GM19468 (cell line): ENCODE measurements at regions not wholly inside any gene's neighbourhood (a gene's known extent, or its start where the extent isn't known, plus 50 kb on each side); places are given as distances from the start of the nearest gene placed in this dataset.
"Not testable (repeated sequence)": the region's sequence is repeated elsewhere in the genome, so short reads cannot be mapped to it uniquely, and the experiment has no call there.

Source experiments
- ATAC-seq: cut with Tn5 transposase; IDR thresholded peaks from one replicate; pipeline ENCODE4 v1.9.1; 2021; ENCODE audit warnings: mild to moderate bottlenecking, moderate library complexity, moderate number of reproducible peaks; ENCODE audit not compliant: unreplicated experiment; ENCODE audit errors: extremely low read depth

DNA sequence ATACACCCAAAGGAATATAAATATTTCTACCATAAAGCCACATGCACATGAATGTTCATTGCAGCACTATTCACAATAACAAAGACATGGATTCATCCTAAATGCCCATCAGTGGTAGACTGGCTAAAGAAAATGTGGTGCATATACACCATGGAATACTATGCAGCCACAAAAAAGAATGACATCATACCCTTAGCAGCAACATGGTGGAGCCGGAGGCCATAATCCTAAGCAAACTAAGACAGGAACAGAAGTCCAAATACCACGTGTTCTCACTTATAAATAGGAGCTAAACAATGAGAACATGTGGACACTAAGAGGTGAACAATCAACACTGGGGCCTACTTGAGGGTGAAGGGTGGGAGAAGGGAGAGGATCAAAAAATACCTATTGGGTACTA is 198.5 kb downstream of the BMP4 start:
- ATAC-seq, result no peak

DNA sequence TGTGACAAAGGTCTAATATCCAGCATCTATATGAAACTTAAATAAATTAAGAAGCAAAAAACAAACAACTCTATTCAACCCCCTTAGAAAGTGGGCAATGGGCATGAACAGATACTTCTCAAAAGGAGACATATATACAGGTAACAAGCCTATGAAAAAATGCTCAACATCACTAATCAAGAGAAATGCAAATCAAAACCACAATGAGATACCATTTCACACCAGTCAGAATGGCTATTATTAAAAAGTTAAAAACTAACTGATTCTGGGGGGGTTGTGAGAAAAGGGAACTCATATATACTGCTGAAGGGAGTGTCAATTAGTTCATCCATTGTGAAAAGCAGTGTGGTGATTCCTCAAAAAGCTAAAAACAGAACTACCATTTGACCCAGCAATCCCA is 198.9 kb downstream of the BMP4 start:
- ATAC-seq, result no peak

DNA sequence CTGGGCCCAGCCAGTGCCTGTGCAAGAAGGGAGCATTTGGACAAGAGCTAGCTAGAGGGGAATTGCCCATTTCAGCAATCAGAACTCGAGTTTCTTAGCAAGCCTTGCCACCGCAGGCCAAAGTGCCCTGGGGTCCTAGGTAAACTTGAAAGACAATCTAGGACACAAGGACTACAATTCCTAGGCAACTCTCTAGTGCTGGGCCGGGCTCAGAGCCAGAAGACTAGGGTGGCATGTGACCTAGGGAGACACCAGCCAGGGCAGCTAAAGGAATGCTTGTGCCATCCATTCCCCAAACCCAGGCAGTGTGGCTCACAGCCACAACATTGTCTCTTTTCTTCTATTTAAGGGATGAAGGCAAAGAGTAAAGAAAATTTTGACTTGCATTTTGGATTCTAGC is 205.0 kb downstream of the BMP4 start:
- ATAC-seq, result no peak

DNA sequence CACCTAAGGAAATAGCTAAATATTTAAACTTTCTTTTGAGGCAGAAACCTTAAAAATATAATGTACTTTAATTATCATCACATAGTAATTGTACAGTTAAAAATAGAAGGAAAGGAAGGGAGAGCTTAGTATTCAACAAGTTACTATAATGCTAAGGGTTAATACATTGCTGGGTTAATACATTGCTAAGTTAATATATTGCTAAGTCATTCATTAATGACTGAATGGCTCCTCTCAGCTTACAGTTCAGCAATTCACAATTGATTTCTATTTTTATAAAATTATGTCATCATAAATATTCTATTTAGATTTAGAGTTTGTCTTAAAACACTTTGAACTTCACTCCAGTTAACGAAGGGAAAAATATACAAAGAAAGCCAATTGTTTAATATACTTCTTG is 207.9 kb downstream of the BMP4 start:
- no peak for ATAC-seq

DNA sequence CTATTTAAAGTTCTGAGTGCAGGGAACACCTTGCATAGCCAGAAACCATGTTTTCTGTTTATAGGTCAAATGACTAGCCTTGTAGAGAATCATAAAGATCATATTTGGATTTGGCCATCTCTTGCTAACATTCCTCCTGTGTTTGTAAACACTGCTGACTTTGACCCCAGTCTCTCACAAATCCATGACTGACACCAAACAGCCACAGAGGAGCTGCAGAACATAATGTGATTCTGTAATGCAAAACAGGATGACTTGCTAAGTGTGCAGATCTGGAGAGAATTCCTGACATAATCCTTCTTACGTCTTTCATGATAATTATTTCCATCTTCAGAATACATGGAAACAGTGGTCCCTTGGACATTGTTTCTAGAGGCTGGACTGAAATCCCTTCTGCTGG is 211.8 kb downstream of the BMP4 start:
- no peak for ATAC-seq

DNA sequence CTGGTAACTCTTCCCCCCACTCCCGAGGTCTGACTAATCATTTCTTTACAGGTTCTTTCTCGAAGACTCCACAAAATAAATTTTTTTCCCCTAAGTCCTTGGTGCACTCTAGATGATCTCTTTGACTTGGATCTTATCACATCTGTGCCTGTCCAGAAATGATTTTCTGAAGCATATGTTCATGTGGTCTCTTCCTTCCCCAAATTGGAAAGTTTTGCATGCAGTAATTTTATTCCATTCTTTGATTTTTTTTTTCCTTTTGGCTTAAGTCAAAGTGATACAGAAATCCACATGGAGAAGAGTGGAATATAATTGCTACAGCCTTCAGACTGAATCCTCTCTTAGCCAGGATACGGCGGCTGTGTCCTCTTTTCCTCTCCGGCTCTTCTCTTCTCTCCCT is 213.3 kb downstream of the BMP4 start:
- no peak for ATAC-seq

DNA sequence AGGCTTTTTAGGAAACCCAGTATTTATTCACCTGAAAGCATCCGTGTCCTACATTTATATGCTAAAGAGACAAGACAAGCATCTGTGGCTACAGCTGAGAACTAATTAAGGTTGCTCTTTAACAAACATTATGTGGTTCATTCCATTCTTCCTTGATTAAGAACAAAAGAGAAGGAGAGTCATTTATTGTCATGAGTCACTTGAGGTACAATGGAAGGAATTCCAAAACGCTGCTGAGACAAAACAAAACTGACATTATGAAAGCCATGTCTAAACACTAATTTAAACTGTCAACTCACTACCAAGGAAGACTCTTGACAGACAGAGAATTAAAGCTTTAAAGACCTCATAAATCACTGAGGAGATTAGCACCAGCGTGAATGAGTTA is 214.4 kb downstream of the BMP4 start:
- ATAC-seq, result no peak

DNA sequence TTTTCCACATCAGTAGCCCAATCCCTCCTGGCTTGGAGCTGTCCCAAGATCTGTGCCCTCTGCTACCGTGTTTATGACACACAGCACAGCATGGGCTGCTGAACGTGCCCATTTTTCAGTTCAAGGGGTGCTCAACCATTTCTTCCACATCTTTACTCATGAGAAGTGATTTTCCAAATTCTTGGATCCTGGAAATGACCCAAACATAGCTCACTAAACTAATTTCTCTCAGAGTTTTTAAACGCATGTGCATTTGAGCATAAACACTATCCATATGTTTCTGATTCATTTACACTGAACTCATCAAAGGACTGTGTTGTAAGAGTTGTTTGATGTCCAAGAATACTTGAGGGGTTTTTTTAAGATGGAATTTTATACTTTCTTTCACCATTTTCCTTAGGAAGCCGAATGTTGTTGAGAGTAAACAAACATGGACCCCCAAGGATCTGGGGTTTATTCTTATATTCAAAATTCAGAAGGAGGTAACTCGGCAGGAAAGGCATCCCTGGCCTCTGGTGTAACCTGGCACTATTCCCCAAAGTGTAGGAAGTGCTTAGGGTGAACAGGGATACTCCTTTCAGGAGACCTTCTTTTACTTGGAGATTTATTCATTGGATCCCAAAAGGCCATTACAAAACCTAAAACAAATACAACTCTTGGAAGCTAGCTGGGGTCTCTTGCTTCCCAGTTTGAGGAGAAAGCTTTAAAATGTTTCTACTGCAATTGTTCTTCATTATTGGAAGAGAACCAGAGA is 215.0 kb downstream of the BMP4 start:
- ATAC-seq, result no peak

DNA sequence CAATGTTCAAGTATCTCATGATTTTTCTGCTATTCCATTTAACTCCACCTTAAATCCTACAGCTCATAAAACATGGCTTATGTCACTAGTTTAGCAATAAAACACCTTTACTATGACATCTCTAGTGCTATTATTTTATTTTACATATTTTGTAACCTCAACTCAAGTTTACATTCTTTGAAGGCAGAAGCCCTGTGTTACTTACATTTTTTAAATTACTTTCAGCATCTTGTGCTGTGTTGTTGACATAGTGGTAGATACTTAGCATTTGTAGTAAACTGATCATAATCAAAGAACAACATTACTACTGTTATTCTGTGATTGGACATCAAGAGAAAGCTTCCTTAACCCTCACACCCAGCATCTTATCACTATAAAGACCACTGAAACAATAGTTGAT is 216.1 kb downstream of the BMP4 start:
- ATAC-seq, result no peak

DNA sequence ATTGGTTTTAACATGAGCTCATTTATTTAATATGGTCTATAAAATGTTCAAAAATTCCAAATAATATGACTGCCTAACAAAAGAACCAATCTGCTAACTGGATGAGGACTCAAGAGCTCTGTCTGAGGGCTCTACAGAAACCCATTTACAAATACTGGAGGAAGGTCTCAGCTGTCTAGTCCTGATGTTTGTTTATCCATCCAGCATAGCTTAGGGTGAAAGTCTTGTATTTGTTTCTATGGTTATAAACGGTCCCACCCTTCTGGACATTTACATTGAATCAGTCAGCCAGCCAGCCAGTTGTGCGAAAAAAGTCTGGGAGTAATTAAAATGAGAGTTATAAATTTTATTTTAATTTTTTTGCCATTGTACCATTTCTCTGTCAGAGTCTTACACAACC is 220.7 kb downstream of the BMP4 start:
- no peak for ATAC-seq

DNA sequence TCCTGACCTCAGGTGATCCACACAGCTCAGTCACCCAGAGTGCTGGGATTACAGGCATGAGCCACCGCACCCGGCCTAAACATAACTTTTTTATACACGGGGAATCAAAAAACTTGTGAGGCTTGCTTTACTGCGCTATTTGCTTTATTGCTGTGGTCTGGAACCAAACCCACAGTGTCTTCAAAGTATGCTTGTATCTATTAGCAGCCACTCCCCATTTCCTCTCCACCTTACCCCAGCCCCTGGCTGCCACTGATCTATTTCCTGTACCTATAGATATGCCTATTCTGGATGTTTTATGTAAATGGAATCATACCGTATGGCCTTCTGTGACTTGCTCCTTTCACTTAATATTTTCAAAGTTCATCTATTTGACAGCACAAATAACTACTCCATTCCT is 233.4 kb downstream of the BMP4 start:
- no peak for ATAC-seq

DNA sequence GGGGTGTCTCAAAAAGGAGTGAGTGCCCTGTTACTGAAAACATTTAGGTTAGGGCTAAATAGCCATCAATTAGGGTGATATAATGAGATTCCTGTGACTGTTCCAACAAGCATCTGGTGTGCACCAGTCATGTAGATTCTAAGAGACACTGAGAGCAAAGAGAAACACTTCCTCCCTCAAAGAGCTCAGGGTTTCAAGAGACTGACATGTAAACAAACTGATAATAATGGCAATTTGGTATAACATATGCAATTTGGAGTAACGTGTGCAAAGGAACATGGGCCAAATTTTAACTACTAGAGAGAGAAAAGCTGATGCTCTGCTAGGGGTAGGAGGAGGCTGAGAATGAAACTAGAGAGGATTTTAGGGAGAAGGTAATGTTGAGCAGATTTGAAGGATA is 237.1 kb downstream of the BMP4 start:
- ATAC-seq, result no peak

DNA sequence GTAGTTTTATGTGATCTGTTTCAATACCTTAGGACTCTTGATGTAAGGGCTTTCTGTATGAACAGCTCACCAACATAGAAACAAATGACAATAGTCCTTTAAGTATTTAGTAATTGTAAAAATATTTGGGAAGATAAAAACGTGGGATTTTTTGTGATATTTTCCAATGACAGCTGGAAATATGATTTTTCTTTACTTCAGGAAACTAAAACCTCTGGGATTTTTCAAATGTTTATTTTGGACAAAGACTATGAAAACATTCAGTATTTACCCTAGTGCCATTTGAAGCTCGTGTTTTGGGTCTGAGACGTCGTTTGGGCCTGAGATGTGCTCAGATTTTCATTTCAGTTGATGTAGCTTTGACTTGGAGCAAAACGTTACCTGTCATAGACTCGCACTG is 240.0 kb downstream of the BMP4 start:
- no peak for ATAC-seq

DNA sequence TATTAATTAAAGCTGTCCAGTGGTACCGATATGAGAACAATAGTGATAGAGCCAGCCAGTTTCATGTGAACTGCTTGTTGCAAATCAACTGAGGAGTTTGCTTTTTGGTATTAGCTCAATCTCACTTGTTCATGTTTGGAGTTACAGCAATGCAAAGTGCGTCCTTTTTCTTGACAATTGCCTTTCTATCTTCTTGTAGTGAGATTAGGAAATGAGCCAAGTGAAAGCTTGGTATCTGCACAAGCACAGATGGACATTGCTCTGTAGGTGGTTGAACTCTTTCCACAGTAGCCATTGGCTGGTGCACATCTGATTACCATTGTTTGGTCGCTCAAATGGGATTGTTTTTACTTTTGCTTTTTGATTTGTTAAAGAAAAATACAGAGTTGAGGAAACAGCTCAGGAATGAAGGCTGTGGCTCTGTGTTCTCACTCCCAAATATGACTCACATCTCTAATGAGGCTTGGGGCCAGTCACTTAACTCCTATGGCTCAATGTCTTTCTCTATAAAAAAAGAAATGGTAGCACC is 241.4 kb downstream of the BMP4 start:
- ATAC-seq, result no peak

DNA sequence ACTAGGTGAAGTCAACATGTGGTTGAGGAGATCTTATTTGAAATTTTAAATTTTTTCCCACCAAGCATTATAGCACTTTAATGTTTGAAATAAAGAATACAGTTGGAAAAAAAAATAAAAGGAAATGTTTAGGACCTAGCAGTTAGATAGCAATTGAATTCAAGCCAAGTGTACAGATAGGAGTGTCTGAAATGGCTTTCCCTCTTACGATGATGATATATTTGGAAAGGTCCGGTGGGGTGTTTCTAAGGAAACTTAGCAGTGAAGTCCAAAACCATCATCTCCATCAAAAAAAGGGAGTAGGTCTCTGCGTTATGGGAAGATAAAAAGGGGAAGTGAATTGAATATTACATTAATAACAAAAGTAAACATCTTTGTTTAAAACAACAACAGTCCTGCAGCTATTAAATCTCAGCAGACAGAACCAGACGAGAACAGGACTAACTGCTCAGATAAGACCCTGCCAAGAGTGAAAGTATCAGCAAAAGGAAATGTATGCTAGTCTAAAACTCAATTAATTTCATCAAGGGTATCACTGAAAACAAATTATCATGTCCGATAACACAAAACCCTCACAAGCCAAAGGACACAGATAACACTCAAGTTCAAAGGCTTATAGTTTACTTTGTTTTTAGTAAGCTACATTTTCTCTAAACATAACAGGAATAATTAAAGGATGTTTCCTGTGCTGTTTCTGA is 242.0 kb downstream of the BMP4 start:
- ATAC-seq, result no peak

DNA sequence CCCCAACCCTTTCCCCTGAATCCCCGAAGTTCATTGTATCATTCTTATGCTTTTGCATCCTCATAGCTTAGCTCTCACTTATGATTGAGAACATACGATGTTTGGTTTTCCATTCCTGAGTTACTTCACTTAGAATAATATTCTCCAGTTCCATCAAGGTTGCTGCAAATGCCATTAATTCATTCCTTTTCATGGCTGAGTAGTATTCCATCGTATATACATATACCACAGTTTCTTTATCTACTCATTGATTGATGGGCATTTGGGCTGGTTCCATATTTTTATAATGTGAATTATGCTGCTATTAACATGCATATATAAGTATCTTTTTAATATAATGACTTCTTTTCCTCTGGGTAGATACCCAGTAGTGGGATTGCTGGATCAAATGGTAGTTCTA is 243.7 kb downstream of the BMP4 start:
- not testable (repeated sequence) for ATAC-seq

DNA sequence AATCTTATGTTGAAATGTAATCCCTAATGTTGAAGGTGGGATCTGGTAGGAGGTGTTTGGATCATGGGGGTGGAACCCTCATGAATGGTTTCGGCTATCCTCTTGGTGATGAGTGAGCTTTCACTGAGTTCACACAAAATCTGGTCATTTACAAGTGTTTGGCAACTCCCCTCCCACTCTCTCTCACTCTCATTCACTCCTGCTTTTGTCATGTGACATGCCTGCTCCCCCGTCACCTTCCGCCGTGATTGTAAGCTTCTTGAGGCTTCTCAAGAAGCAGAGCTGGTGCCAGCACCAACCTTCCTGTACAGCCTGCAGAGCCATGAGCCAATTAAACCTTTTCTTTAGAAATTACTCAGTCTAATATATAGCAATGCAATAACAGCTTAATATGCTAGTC is 245.4 kb downstream of the BMP4 start:
- no peak for ATAC-seq

DNA sequence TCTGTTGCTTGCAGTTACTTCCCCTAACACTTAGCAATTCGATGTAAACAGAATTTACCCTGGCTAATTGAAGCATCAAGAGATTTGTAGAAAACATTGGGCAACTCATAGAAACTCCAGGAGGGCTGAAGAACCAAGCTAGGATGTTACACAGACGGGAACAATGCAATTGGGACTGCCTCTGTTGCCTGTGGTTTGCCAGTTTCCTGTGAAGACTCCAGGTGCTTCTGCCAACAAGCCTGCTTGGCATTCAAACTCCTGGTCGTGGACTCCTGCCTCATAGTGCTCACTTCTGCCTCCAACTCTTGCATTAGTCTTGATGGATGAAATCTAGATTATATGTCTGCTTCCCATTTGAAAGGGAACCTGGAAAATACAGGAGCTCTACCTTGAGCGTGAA is 246.0 kb downstream of the BMP4 start:
- ATAC-seq, result no peak

DNA sequence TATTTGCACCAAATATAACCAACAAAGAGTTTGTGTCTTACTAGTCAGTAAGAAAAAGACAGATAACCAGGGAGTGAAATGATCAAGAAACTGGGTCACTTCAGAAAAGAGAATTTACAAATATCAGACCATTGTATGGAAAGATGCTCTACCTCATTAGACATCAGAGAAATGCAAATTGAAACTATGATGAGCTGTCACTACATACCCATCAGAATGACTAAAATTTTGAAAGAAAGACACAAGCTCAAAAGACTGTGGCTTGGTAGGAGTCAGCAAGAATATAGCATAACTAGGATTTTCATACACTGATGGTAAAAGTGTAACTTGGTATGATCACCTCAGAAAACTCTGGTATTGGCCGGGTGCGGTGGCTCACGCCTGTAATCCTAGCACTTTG is 247.2 kb downstream of the BMP4 start:
- no peak for ATAC-seq

DNA sequence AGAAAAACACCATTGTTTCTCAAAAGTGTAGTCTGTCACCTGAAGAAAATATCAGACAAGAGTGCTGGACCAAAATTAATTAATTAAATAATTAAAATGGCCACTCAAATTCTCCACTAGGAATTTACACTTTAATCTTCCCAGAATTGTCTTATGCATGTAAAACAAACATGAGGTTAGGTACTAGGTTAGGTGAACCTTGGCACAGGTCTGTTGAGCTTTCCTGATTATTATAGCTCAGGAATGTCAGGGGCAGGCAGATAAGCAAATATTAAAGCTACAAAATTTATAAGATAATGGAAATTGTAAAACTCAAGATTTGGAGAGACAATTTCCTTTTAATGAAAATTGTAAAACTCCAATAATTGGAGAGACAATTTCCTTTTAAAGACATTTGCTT is 253.2 kb downstream of the BMP4 start:
- ATAC-seq, result no peak

DNA sequence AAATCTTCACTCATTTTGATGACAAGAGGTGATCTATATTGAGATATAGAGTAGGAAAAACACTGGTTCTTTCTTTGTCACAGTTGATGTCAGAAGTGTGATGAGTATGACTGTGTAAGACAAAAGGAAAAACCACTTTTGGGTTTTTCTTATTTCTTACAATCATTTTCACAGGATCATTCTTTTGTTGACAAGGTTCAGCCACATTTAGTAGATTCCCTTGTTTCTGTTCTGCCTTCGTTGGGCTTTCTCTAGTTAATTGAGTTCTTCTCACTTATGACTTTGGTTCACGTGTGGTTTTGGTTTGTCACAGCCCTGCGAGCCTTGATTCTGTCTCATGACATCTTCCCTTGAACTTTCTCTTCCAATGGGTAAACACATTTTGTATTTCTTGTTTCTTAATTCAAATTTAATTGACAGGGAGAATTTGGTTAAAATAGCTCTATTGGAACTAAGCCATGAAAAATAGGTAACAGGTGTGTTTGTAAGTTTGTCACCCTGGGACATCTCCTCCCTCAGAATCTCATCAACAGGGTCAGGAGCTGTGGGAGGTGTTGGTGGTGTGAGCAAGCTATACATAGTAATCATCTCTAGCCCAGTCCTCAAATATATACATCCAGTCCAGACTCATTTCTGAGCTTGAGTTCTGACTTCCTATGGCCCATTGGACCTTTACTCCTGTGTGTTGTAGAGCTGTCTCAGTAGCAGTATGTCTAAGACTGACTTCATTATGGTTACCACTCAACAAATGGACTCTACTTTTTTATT is 255.3 kb downstream of the BMP4 start:
- peak; percentile 49 for ATAC-seq
